AG04450 (cell line): ENCODE measurements at regions not wholly inside any gene's neighbourhood (a gene's known extent, or its start where the extent isn't known, plus 50 kb on each side); places are given as distances from the start of the nearest gene placed in this dataset.

Experiments used
- CTCF ChIA-PET: fragments of 300-600, 350-600 bp; formaldehyde crosslinking; extraction: SDS; loops from one replicate; lab custom pipeline; 2022; ENCODE audit warnings: antibody characterized with exemption, inconsistent platforms; lab: Charles Lee
- POLR2A ChIA-PET: fragments of 350-600 bp; formaldehyde crosslinking; extraction: SDS; loops from one replicate; lab custom pipeline; 2021; ENCODE audit warnings: antibody characterized with exemption, inconsistent platforms; lab: Yijun Ruan, JAX
- DNase-seq: peaks from one replicate; pipeline ENCODE4 v3.0.0-alpha.2; 2011; ENCODE audit warnings: low read depth, low spot score
- H3K27ac ChIP-seq: one replicate; pipeline ENCODE4 v1.5.1; 2012; ENCODE audit warnings: low read depth, low read length, control low read depth
- H3K27me3 ChIP-seq: one replicate; pipeline ENCODE4 v1.6.0; 2012; ENCODE audit warnings: low read length; ENCODE audit not compliant: control insufficient read depth, insufficient read depth
- H3K4me3 ChIP-seq: 2 replicates; pipeline ENCODE4 v1.5.1; 2011; ENCODE audit warnings: mild to moderate bottlenecking, low read depth, low read length, control low read depth
- H3K9me3 ChIP-seq: 2 replicates; pipeline ENCODE4 v1.5.1; 2012; ENCODE audit warnings: low read length; ENCODE audit not compliant: control insufficient read depth, insufficient read depth
- CTCF ChIP-seq: IDR thresholded peaks from 2 replicates; pipeline ENCODE4 v1.5.1; 2011; ENCODE audit warnings: low read depth, low read length, control low read depth, inconsistent platforms

GRCh38 chr4:160505724-160506123 lies 1402.8 kb downstream of the RAPGEF2 start:
- no peak for TF ChIP-seq CTCF
- CTCF ChIA-PET, result no interaction called here
- no peak overlapping the region for H3K4me3 ChIP-seq
- H3K9me3 ChIP-seq, result peaks cover 6% of the 10 kb centered on the region; the same call in 1 of the 2 replicates
- no peaks in the 10 kb centered on the region for H3K27me3 ChIP-seq
- POLR2A ChIA-PET, result no interaction called here
- no peak overlapping the region for H3K27ac ChIP-seq
- no peak for DNase-seq

GRCh38 chr4:160510928-160511327 lies 1408.0 kb downstream of the RAPGEF2 start:
- Histone ChIP-seq H3K27ac (no peak overlapping the region), H3K9me3 (no peaks in the 10 kb centered on the region; the same call in 1 of the 2 replicates), H3K27me3 (no peaks in the 10 kb centered on the region), H3K4me3 (no peak overlapping the region)
- DNase-seq, result no peak
- ChIA-PET POLR2A (no interaction called here), CTCF (no interaction called here)
- no peak for TF ChIP-seq CTCF

- no peak for TF ChIP-seq CTCF
- POLR2A ChIA-PET, result no interaction called here
- CTCF ChIA-PET, result no interaction called here
- no peak for DNase-seq
- H3K27ac ChIP-seq, result no peak overlapping the region
- H3K27me3 ChIP-seq, result no peaks in the 10 kb centered on the region
- peaks cover 3% of the 10 kb centered on the region for H3K9me3 ChIP-seq
- H3K4me3 ChIP-seq, result no peak overlapping the region
Measured at GRCh38 chr4:160514126-160514525, 1411.2 kb downstream of the RAPGEF2 start.

- ChIA-PET CTCF (no interaction called here), POLR2A (no interaction called here)
- Histone ChIP-seq H3K27ac (no peak overlapping the region), H3K4me3 (no peak overlapping the region), H3K27me3 (no peaks in the 10 kb centered on the region), H3K9me3 (peaks cover 4% of the 10 kb centered on the region; the same call in 1 of the 2 replicates)
- no peak for TF ChIP-seq CTCF
- DNase-seq, result no peak
Measured at GRCh38 chr4:160523231-160523630, 1420.4 kb downstream of the RAPGEF2 start.

GRCh38 chr4:160537681-160538080 lies 1434.8 kb downstream of the RAPGEF2 start:
- DNase-seq, result no peak
- ChIA-PET CTCF (no interaction called here), POLR2A (no interaction called here)
- H3K27me3 ChIP-seq, result no peaks in the 10 kb centered on the region
- H3K4me3 ChIP-seq, result no peak overlapping the region
- H3K27ac ChIP-seq, result no peak overlapping the region
- TF ChIP-seq CTCF, result no peak
- no peaks in the 10 kb centered on the region for H3K9me3 ChIP-seq
